ENCODE measurements at regions not wholly inside any gene's neighbourhood (a gene's known extent, or its start where the extent isn't known, plus 50 kb on each side); places are given as distances from the start of the nearest gene placed in this dataset.

DNA sequence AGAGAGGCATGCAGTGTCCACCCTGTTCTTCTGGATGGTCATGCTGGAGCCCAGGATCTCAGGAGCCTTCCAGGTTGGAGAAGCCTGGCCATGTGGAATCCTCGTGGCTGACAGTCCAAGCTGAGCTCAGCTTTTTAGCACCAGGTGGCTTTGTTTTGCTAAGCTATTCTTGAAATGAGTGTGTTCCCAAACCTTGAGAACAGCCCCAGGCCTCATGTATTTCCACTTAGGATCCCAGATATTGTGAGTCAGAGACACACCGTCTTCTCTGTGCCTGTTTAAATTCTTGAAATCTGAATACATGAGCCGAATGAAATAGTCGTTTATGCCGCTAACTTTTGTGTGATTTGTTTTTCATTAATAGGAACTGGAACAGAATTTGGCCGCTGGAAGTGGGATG lies 61.2 kb downstream of the IRX2 start:
- POLR2A ChIA-PET (ENCODE audit: unreplicated experiment), result no interaction called here
- ATAC-seq, result no peak

DNA sequence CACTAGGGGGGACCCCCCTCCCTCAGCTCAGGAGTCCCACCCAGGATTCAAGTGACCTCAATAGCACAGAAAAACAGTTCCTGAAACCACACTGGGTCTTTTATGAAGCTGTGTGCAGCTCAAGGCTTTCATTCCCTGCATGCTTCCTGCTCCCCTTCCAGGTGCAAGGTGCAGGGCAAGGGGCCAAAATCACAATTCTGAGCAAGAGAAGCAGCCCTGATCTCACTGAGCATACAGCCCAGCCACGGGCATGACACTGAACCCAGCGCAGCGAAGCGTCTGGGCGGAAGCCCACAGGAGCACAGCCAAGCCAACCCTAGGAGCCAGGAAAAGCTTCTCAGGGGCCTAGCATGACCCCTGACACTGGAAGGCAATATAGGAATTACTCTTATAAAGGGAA lies 62.9 kb downstream of the IRX2 start:
- H3K4me3 ChIP-seq (ENCODE audit: low read length), result no peak overlapping the region
- intact Hi-C loops (cut with micrococcal nuclease), result no loop called here
- H3K9me3 ChIP-seq (ENCODE audit: low read length), result no peaks in the 10 kb centered on the region
- CTCF ChIA-PET, result no interaction called here
- H3K9ac ChIP-seq (ENCODE audit: low read length), result no peak overlapping the region
- H3K27ac ChIP-seq (ENCODE audit: low read length), result no peak overlapping the region
- H3F3A ChIP-seq (ENCODE audit: low read length, unreplicated experiment), result no peaks in the 10 kb centered on the region
- TF ChIP-seq, protein P1, sequence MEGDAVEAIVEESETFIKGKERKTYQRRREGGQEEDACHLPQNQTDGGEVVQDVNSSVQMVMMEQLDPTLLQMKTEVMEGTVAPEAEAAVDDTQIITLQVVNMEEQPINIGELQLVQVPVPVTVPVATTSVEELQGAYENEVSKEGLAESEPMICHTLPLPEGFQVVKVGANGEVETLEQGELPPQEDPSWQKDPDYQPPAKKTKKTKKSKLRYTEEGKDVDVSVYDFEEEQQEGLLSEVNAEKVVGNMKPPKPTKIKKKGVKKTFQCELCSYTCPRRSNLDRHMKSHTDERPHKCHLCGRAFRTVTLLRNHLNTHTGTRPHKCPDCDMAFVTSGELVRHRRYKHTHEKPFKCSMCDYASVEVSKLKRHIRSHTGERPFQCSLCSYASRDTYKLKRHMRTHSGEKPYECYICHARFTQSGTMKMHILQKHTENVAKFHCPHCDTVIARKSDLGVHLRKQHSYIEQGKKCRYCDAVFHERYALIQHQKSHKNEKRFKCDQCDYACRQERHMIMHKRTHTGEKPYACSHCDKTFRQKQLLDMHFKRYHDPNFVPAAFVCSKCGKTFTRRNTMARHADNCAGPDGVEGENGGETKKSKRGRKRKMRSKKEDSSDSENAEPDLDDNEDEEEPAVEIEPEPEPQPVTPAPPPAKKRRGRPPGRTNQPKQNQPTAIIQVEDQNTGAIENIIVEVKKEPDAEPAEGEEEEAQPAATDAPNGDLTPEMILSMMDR (conservative IDR thresholded peaks at IDR 0.05; ENCODE audit: low read depth, low read length), result no peak
- H3K79me2 ChIP-seq (ENCODE audit: low read length), result no peaks in the 10 kb centered on the region
- H3K4me2 ChIP-seq (ENCODE audit: low read length), result no peak overlapping the region
- no peak for DNase-seq
- H3K36me3 ChIP-seq (ENCODE audit: low read depth, low read length), result no peaks in the 10 kb centered on the region
- POLR2A ChIA-PET (ENCODE audit: unreplicated experiment), result no interaction called here
- peaks cover 18% of the 10 kb centered on the region for H3K4me1 ChIP-seq (ENCODE audit: insufficient read depth, low read length)
- no peaks in the 10 kb centered on the region for H3K9me2 ChIP-seq (replicated peaks; ENCODE audit: low read length)
- BruUV-seq (replicated peaks), result no TSS peak
- no peaks in the 10 kb centered on the region for H3K27me3 ChIP-seq (ENCODE audit: low read length)
- no peak overlapping the region for H2AFZ ChIP-seq (ENCODE audit: low read length)
- ATAC-seq, result no peak
- H4K20me1 ChIP-seq (ENCODE audit: low read length), result no peaks in the 10 kb centered on the region

More for the DNA sequence above, 61.2 kb downstream of the IRX2 start:
- H3K9ac ChIP-seq (ENCODE audit: low read length), result no peak overlapping the region
- no peaks in the 10 kb centered on the region for H3K27me3 ChIP-seq (ENCODE audit: low read length)
- intact Hi-C loops (cut with micrococcal nuclease), result no loop called here
- no peak overlapping the region for H3K27ac ChIP-seq (ENCODE audit: low read length)
- H3K9me3 ChIP-seq (ENCODE audit: low read length), result no peaks in the 10 kb centered on the region
- DNase-seq, result no peak
- no peaks in the 10 kb centered on the region for H4K20me1 ChIP-seq (ENCODE audit: low read length)
- H3F3A ChIP-seq (ENCODE audit: low read length, unreplicated experiment), result no peaks in the 10 kb centered on the region
- TF ChIP-seq, protein P1 (conservative IDR thresholded peaks at IDR 0.05; ENCODE audit: low read depth, low read length), result no peak
- no peak for TF ChIP-seq EZH2phosphoT487 (IDR thresholded peaks at IDR 0.05; ENCODE audit: borderline replicate concordance, low read length)
- no peak for TF ChIP-seq EZH2 (IDR thresholded peaks at IDR 0.05; ENCODE audit: low read length, unreplicated experiment)
- H3K79me2 ChIP-seq (ENCODE audit: low read length), result no peaks in the 10 kb centered on the region
- no peaks in the 10 kb centered on the region for H3K9me2 ChIP-seq (replicated peaks; ENCODE audit: low read length)
- peaks cover 10% of the 10 kb centered on the region for H3K4me1 ChIP-seq (ENCODE audit: insufficient read depth, low read length)
- H3K36me3 ChIP-seq (ENCODE audit: low read depth, low read length), result no peaks in the 10 kb centered on the region
- no peak overlapping the region for H3K4me3 ChIP-seq (ENCODE audit: low read length)
- no TSS peak for BruUV-seq (replicated peaks)
- H2AFZ ChIP-seq (ENCODE audit: low read length), result no peak overlapping the region
- CTCF ChIA-PET, result no interaction called here
- no peak overlapping the region for H3K4me2 ChIP-seq (ENCODE audit: low read length)

DNA sequence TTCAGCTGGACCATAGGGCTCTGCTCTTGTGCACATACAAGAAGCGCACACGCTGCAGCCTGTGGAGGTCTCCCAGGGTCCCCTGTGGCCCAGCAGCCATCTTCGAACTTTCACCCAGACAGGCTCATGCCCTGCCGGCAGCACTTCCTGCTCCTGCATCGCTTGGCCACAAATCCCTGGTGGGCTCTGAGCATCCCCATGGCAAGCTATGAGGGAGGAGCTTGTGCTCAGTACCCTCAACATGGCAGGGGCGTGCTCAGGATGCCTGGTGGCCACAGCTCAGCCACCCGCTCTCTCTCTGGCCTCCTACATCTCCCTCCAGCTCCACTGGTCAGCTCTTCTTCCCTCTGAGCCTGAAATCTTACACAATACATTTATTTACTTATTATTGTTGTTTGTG lies 63.7 kb downstream of the IRX2 start:
- Histone ChIP-seq H3K4me3 (ENCODE audit: low read length) (no peak overlapping the region), H3K4me2 (ENCODE audit: low read length) (no peak overlapping the region), H3K27ac (ENCODE audit: low read length) (no peak overlapping the region), H3K79me2 (ENCODE audit: low read length) (no peaks in the 10 kb centered on the region), H3K4me1 (ENCODE audit: insufficient read depth, low read length) (peaks cover 18% of the 10 kb centered on the region), H3K9ac (ENCODE audit: low read length) (no peak overlapping the region), H4K20me1 (ENCODE audit: low read length) (no peaks in the 10 kb centered on the region), H3K9me3 (ENCODE audit: low read length) (no peaks in the 10 kb centered on the region), H3K9me2 (replicated peaks; ENCODE audit: low read length) (no peaks in the 10 kb centered on the region), H2AFZ (ENCODE audit: low read length) (no peak overlapping the region), H3K27me3 (ENCODE audit: low read length) (peaks cover 7% of the 10 kb centered on the region; the same call in 1 of the 2 replicates), H3K36me3 (ENCODE audit: low read depth, low read length) (no peaks in the 10 kb centered on the region), H3F3A (ENCODE audit: low read length, unreplicated experiment) (no peaks in the 10 kb centered on the region)
- DNase-seq (no peak), ATAC-seq (no peak)
- TF ChIP-seq EZH2phosphoT487 (IDR thresholded peaks at IDR 0.05; ENCODE audit: borderline replicate concordance, low read length), result no peak
- TF ChIP-seq, protein P1 (conservative IDR thresholded peaks at IDR 0.05; ENCODE audit: low read depth, low read length), result no peak
- TF ChIP-seq EZH2 (IDR thresholded peaks at IDR 0.05; ENCODE audit: low read length, unreplicated experiment), result no peak
- BruUV-seq (replicated peaks), result no TSS peak
- intact Hi-C loops (cut with micrococcal nuclease), result no loop called here
- CTCF ChIA-PET, result no interaction called here
- POLR2A ChIA-PET (ENCODE audit: unreplicated experiment), result no interaction called here
